ENCODE measurements at regions not wholly inside any gene's neighbourhood (a gene's known extent, or its start where the extent isn't known, plus 50 kb on each side); places are given as distances from the start of the nearest gene placed in this dataset.

DNA sequence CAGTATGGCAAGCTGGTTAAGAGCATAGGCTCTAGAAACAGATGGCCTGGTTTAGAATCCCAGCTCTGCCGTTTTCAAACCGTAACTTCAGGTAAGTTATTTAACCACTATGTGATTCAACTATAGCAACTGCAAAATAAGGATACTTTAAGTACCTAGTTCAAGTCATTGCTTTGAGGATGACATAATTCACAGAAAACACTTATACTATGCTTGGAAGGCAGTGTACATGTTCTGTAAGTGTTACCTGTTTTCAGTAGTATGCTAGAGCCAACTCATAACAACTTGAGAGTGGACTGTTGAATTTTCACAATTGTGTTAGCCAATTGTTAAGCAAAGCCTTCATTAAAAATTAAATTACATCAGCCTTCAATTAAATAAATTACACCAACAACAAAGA, 134.8 kb upstream of the BEND6 start:
- Histone ChIP-seq H3K4me3 (ENCODE audit: insufficient read depth, low read depth, low read length) (no peak overlapping the region), H3K36me3 (ENCODE audit: insufficient read depth, low read length) (no peaks in the 10 kb centered on the region), H3K27me3 (ENCODE audit: insufficient read depth, low read length) (no peaks in the 10 kb centered on the region), H3K4me1 (ENCODE audit: insufficient read depth, low read length) (no peaks in the 10 kb centered on the region), H3K27ac (ENCODE audit: low read depth, low read length) (no peak overlapping the region), H4K20me1 (ENCODE audit: insufficient read depth, low read length) (peaks cover 74% of the 10 kb centered on the region), H3K4me2 (ENCODE audit: low read length) (no peak overlapping the region), H3K9ac (ENCODE audit: low read length) (no peak overlapping the region), H3K9me3 (ENCODE audit: insufficient read depth, low read depth, low read length) (no peaks in the 10 kb centered on the region), H2AFZ (ENCODE audit: low read depth, low read length) (no peak overlapping the region), H3K79me2 (ENCODE audit: insufficient read depth, low read length) (peaks cover 91% of the 10 kb centered on the region)
- Mint-ChIP-seq H3K27ac (ENCODE audit: unreplicated experiment) (no peak overlapping the region), H3K4me3 (ENCODE audit: unreplicated experiment) (no peak overlapping the region), H3K9me3 (ENCODE audit: unreplicated experiment) (no peaks in the 10 kb centered on the region), H3K36me3 (ENCODE audit: low read depth, unreplicated experiment) (no peaks in the 10 kb centered on the region), H3K27me3 (ENCODE audit: low read depth, unreplicated experiment) (no peaks in the 10 kb centered on the region), H3K4me1 (ENCODE audit: low read depth, unreplicated experiment) (peaks cover 28% of the 10 kb centered on the region)
- FAIRE-seq (no peak), DNase-seq (ENCODE audit: low read depth) (no peak)
- no peak for TF ChIP-seq EZH2 (IDR thresholded peaks at IDR 0.05; ENCODE audit: insufficient read depth, low read length)
- TF ChIP-seq, protein P1, sequence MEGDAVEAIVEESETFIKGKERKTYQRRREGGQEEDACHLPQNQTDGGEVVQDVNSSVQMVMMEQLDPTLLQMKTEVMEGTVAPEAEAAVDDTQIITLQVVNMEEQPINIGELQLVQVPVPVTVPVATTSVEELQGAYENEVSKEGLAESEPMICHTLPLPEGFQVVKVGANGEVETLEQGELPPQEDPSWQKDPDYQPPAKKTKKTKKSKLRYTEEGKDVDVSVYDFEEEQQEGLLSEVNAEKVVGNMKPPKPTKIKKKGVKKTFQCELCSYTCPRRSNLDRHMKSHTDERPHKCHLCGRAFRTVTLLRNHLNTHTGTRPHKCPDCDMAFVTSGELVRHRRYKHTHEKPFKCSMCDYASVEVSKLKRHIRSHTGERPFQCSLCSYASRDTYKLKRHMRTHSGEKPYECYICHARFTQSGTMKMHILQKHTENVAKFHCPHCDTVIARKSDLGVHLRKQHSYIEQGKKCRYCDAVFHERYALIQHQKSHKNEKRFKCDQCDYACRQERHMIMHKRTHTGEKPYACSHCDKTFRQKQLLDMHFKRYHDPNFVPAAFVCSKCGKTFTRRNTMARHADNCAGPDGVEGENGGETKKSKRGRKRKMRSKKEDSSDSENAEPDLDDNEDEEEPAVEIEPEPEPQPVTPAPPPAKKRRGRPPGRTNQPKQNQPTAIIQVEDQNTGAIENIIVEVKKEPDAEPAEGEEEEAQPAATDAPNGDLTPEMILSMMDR (IDR thresholded peaks at IDR 0.05; ENCODE audit: insufficient read depth, low read depth, low read length), result no peak

DNA sequence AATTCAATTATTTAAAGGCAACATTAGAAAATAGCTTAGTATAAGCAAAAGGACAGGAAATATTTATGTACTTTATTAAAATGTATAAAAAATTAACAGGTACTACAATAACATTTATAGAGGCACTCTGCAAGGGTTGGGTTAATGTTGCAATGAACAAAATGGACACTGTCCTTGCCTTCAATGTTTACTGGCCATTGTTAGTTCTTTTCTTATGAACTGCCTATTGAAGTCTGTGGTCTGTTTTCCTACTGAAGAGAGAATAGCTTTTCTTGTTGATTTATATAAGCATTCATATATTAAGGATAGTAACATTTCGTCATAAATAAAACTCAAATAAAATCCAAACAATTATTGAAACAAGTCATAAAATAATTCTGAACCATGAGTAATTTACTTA, 135.3 kb upstream of the BEND6 start:
- Histone ChIP-seq H3K79me2 (ENCODE audit: insufficient read depth, low read length) (peaks cover 96% of the 10 kb centered on the region), H3K9me3 (ENCODE audit: insufficient read depth, low read depth, low read length) (no peaks in the 10 kb centered on the region), H3K9ac (ENCODE audit: low read length) (no peak overlapping the region), H3K4me2 (ENCODE audit: low read length) (no peak overlapping the region), H3K4me3 (ENCODE audit: insufficient read depth, low read depth, low read length) (no peak overlapping the region), H3K27me3 (ENCODE audit: insufficient read depth, low read length) (no peaks in the 10 kb centered on the region), H3K27ac (ENCODE audit: low read depth, low read length) (no peak overlapping the region), H3K36me3 (ENCODE audit: insufficient read depth, low read length) (no peaks in the 10 kb centered on the region), H2AFZ (ENCODE audit: low read depth, low read length) (no peak overlapping the region), H4K20me1 (ENCODE audit: insufficient read depth, low read length) (peaks cover 74% of the 10 kb centered on the region), H3K4me1 (ENCODE audit: insufficient read depth, low read length) (no peaks in the 10 kb centered on the region)
- H3K27me3 Mint-ChIP-seq (ENCODE audit: low read depth, unreplicated experiment), result no peaks in the 10 kb centered on the region
- H3K9me3 Mint-ChIP-seq (ENCODE audit: unreplicated experiment), result no peaks in the 10 kb centered on the region
- DNase-seq (ENCODE audit: low read depth) (no peak), FAIRE-seq (no peak)
- no peak overlapping the region for H3K27ac Mint-ChIP-seq (ENCODE audit: unreplicated experiment)
- TF ChIP-seq, protein P1 (IDR thresholded peaks at IDR 0.05; ENCODE audit: insufficient read depth, low read depth, low read length), result no peak
- TF ChIP-seq EZH2 (IDR thresholded peaks at IDR 0.05; ENCODE audit: insufficient read depth, low read length), result no peak
- H3K36me3 Mint-ChIP-seq (ENCODE audit: low read depth, unreplicated experiment), result no peaks in the 10 kb centered on the region
- no peak overlapping the region for H3K4me3 Mint-ChIP-seq (ENCODE audit: unreplicated experiment)
- H3K4me1 Mint-ChIP-seq (ENCODE audit: low read depth, unreplicated experiment), result peaks cover 32% of the 10 kb centered on the region

DNA sequence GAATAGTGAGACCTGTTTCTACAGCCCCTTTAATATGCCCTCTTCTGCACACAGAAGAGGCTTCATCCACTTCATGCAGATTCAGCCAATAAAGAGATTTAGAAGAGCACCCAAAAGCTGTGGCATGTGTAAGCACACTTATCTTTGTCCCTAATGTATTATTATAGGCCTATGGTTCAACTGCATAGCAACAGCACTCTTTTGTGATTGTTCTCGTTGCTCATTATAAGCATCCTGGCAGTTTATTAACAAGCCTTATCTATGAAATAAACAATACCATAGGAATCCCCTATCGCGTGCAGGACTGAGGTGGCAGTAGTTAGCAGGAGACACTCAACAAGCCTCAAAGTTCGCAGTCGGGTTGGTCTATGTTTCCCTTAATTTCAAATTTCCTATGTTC, 138.5 kb upstream of the BEND6 start:
- peaks cover 4% of the 10 kb centered on the region for H3K4me1 ChIP-seq (ENCODE audit: insufficient read depth, low read length)
- H3K4me2 ChIP-seq (ENCODE audit: low read length), result no peak overlapping the region
- Mint-ChIP-seq H3K36me3 (ENCODE audit: low read depth, unreplicated experiment) (no peaks in the 10 kb centered on the region), H3K27me3 (ENCODE audit: low read depth, unreplicated experiment) (no peaks in the 10 kb centered on the region), H3K4me3 (ENCODE audit: unreplicated experiment) (no peak overlapping the region), H3K9me3 (ENCODE audit: unreplicated experiment) (no peaks in the 10 kb centered on the region), H3K27ac (ENCODE audit: unreplicated experiment) (no peak overlapping the region), H3K4me1 (ENCODE audit: low read depth, unreplicated experiment) (peaks cover 35% of the 10 kb centered on the region)
- FAIRE-seq (no peak), DNase-seq (ENCODE audit: low read depth) (no peak)
- no peak for TF ChIP-seq EZH2 (IDR thresholded peaks at IDR 0.05; ENCODE audit: insufficient read depth, low read length)
- TF ChIP-seq, protein P1 (IDR thresholded peaks at IDR 0.05; ENCODE audit: insufficient read depth, low read depth, low read length), result no peak
- H3K79me2 ChIP-seq (ENCODE audit: insufficient read depth, low read length), result peaks cover 95% of the 10 kb centered on the region
- H3K9me3 ChIP-seq (ENCODE audit: insufficient read depth, low read depth, low read length), result no peaks in the 10 kb centered on the region
- no peak overlapping the region for H3K27ac ChIP-seq (ENCODE audit: low read depth, low read length)
- no peak overlapping the region for H3K9ac ChIP-seq (ENCODE audit: low read length)
- H3K4me3 ChIP-seq (ENCODE audit: insufficient read depth, low read depth, low read length), result no peak overlapping the region
- no peaks in the 10 kb centered on the region for H3K27me3 ChIP-seq (ENCODE audit: insufficient read depth, low read length)
- no peaks in the 10 kb centered on the region for H3K36me3 ChIP-seq (ENCODE audit: insufficient read depth, low read length)
- peaks cover 58% of the 10 kb centered on the region for H4K20me1 ChIP-seq (ENCODE audit: insufficient read depth, low read length)
- H2AFZ ChIP-seq (ENCODE audit: low read depth, low read length), result no peak overlapping the region

Measured in astrocyte (in vitro differentiated cells and primary cell).